ENCODE measurements at regions not wholly inside any gene's neighbourhood (a gene's known extent, or its start where the extent isn't known, plus 50 kb on each side); places are given as distances from the start of the nearest gene placed in this dataset.

GRCh38 chr16:86117756-86118155 is 218.8 kb downstream of the IRF8 start:
- no peak for DNase-seq (ENCODE audit: low read depth)

DNA sequence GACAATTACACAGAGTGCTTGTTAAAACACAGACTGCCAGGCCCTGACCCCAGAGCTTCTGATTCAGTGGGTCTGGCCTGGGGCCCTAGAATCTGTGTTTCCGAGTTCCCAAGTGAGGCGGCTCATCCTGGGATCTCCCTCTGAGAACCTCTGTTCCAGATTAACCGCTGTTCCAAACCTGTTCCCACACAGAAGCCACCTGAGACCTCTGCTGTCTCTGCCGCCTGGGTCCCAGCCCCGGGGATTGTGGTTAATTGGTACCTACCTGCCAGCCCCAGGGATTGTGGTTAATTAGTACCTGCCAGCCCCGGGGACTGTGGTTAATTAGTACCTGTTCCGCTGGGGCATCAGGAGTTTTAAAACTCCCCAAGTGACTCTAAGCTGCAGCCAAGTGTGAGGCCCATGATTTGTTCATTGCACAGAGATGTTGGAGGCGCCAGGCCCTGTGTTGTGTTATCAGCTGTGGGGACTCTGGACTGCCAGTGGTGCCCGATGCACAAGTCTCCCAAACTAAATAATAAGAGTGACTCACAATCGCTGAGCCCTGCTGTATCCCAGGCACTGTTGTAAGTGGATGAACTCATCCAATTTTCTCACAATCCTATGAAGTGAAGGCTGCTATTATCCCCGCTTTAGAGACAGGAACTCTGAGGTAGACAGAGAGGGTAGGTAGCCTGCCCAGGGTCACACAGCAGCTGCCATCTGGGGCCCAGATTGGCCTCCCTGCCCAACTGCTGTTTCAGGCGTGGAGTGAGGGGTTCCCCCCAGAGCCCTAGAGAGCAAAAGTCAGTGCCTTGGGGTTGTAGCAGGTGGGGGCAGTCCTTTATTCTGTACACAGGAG is 219.7 kb downstream of the IRF8 start:
- DNase-seq (ENCODE audit: low read depth), result no peak

DNA sequence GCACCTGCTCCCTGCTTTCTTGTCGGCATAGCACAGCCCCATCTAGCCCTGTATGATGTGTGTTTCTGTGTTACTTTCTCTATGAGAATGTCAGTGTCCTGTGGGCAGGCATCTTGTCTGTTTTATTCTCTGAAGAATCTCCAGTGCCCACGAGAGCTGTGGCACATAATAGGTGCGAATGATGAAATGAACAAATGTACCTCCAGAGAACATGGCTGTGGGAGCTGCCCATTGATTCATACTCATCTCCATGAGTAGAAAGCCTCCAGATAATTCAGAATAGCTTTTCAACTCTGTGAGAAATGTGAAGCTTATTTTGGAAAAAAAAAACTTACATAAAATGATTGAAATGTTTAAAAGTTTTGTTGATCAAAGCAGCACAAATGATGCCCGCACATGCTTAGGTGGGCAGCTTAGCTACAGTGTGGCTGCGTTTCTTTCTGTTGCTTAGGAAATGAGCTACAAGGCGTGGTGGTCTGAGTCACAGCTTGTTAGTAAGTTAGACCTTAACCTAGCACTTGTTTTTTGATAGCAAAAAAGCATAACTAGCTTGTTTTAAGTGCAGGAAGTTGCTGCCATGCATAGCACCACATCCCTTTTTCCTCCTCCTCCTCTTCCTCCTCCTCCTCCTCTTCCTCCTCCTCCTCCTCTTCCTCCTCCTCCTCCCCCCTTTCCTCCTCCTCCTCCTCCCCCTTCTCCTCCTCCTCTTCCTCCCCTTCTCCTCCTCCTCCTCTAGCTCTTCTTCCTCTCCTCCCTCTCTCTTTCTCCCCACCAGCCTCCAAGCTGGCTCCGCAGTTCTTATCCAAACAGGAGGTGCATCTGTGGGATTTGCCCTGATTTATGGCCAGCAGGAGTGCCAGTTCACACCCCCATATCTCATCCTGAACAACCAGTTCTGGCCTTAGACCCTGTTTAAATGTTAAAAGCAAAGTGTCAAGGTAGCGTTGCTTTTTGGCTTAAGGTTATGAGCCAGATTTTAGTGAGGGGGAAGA is 221.5 kb downstream of the IRF8 start:
- DNase-seq (ENCODE audit: low read depth), result no peak

DNA sequence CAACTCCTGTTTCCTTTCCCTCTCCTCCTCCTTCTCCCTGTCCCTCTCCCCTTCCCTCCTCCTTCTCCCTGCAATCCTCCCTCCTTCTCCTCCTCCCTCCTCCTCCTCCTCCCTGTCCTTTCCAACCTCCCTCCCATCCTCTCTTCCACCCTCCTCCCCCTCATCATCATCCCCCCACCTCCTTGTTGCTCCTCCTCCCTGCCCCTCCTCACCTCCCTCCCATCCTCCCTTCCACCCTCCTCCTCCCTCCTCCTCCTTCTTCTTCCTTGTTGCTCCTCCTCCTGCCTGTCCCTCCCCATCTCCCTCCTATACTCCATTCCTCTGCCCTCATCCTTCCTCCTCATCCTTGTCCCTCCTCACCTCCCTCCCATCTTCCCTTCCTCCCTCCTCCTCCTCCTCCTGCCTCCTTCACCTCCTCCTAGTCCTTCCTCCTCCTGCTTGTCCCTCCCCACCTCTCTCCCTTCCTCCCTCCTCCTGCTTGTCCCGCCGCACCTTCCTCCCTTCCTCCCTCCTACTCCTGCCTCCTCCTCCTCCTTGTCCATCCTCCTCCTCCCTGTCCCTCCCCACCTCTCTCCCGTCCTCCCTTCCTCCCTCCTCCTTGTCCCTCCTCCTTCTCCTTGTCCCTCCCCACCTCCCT is 222.5 kb downstream of the IRF8 start:
- DNase-seq (ENCODE audit: low read depth), result no peak

DNA sequence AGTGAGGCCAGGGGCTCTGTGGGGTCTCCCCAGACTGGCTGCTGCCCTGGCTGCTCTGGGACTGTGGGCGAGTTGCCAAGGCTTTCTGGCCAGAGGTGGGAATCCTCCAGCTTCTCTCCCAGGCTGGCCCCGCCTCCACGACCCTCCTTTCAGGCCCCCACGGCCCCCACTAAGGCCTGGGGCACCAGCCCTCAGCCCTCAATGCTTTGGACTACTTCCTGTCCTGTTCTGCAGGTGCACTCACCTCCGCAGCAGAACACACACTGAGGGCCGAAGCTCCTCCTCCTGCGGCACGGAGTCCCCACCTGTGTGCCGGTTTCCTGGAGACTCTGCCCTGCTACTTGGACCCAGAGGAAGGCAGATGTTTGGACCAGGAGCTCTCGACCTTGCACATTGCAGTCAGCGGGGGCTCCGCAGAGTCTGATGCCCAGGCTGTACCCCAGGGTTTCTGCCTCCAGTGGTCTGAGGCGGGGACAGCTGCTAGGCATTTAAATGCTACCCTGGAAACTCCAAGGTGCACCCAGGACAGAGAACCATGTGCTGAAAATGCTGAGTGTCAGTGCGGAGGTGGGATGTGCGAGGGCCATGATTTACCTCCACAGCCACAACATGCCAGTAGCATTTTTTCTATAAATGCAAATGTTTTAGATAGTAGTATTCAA is 223.8 kb downstream of the IRF8 start:
- no peak for DNase-seq (ENCODE audit: low read depth)

- DNase-seq (ENCODE audit: low read depth), result no peak
Measured at GRCh38 chr16:86124321-86124720, 225.4 kb downstream of the IRF8 start.

DNA sequence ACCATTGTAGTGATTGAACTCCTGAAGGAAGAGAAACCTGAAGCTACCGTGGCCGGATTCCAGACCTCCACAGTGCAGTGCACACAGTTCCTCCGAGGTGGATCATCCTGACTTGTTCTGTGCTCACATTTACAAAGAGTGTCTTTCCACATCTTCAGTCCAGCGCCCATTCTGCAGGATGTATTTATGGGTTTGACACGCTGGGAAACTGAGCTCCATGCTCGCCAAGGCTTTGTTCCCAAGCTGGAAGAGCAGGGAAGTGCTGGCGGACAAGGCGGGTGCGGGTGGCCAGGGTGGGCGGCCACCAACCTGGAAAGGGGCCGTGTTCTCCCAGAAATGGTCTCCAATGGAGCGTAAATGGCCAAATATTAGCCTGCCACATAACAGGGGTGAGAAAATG is 227.9 kb downstream of the IRF8 start:
- no peak for DNase-seq (ENCODE audit: low read depth)

DNA sequence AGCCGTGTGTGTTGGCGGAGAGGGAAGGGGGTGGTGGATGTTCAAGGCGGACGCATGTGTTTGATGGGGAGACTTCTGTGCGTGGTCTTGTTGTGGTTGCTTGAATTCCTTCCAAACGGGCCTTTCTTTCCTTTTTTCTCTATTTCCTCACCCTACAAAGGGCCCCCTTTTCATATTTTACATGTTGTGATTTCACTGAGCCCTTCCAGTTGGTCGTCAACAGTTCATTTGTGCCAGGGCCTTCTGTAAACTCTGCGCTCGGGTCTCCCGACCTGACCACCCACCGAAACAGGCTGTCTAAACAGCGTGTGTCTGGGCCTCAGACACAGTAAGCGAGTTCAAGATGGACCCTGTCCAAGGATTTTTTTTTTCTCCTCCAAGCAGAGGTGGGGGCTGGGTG is 228.4 kb downstream of the IRF8 start:
- no peak for DNase-seq (ENCODE audit: low read depth)

- no peak for DNase-seq (ENCODE audit: low read depth)
Measured at GRCh38 chr16:86128246-86128645, 229.3 kb downstream of the IRF8 start.

- no peak for DNase-seq (ENCODE audit: low read depth)
Measured at GRCh38 chr16:86129541-86129940, 230.6 kb downstream of the IRF8 start.

- no peak for DNase-seq (ENCODE audit: low read depth)
Measured at GRCh38 chr16:86133377-86133776, 234.4 kb downstream of the IRF8 start.

GRCh38 chr16:86133847-86134375 is 234.9 kb downstream of the IRF8 start:
- no peak for DNase-seq (ENCODE audit: low read depth)

DNA sequence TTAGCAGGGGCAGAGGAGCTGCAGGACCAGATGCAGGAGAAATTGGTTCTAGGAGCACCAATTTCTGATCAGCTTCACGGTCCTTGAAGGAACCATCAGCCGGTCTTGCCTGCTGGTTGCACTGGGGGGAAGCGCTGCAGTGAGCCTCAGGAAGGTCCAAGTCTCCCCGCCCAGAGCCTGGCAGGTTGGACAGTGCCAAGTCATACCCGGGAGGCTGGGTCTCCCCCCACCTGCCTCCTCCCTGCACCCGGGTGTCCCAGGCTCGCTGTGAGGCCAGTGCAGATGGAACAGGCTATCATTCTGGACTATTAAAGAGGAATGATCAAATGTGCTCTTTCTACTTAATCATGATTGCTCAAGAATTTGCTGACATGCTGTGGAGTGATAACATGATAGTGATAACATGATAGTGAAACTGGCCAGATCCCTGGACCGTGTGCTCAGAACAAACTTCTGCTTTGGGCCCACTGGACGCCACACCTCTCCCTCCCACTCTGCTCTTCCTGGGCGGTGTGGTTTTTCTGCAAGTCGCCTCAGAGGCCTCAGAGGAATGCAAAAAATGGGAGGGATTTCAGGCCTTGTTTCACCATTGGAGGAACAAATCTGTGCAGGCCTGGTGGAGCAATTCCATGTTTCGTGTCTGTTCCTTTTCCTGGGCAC is 236.0 kb downstream of the IRF8 start:
- no peak for DNase-seq (ENCODE audit: low read depth)

GRCh38 chr16:86137359-86137758 is 238.4 kb downstream of the IRF8 start:
- no peak for DNase-seq (ENCODE audit: low read depth)

DNA sequence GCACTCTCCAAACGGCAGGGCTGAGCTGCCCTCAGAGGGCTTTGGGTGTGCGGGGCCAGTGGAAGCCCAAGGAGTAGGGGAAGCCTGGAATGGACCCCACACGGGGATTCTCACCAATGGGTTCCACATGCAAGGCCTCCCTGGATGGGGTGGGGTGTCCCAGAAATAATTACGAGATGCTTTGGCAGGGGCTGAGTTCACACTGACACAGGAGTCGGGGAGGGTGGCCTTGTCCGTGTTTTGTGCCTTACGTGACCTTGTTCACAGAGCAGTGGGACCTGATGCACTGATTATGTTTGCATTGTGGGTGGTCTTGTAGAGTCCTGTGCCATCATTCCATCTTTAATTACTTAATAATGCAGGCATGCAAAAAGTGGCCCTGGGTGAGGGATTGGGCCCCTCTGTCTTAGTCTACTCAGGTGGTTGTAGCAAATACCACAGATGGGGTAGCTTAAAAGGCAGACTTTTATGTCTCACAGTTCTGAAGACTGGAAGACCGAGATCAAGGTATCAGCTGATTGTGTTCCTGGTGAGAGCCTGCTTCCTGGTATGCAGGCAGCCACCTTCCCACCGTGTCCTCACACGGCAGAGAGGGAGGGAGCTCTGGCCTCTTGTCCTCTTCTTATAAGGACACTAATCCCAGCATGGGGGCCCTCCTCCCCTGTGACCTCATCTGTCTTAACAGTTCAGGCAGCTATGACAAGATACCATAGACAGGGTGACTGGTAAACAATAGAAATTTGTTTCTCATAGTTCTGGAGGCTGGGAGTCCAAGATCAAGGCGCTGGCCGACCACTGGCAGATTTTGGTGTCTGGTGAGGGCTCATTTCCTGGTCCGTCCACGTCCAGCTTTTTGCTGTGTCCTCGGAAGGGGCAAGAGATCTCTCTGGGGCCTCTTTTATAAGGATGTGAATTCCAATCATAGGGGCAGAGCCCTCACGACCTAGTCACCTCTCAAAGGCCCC is 239.4 kb downstream of the IRF8 start:
- no peak for DNase-seq (ENCODE audit: low read depth)

- no peak for DNase-seq (ENCODE audit: low read depth)
Measured at GRCh38 chr16:86142801-86143236, 243.9 kb downstream of the IRF8 start.

GRCh38 chr16:86143666-86144065 is 244.7 kb downstream of the IRF8 start:
- DNase-seq (ENCODE audit: low read depth), result no peak

DNA sequence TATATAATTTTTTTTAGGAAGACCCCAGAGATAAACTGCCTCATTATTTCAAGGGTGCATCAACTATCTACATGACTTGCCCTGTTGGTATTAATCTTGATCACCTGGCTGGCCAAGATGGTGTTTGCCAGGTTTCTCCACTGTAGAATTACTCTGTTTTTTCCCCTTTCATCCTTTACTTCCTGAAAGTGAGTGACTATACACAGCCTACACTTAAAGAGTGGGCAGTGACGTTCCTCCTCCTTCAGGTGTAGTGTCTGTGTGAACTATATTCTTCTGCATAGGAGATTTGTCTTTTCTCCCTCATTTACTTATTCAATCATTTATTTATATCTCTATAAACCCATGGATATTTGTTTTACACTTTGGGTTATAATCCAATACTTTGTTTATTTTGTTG is 246.7 kb downstream of the IRF8 start:
- DNase-seq (ENCODE audit: low read depth), result no peak

DNA sequence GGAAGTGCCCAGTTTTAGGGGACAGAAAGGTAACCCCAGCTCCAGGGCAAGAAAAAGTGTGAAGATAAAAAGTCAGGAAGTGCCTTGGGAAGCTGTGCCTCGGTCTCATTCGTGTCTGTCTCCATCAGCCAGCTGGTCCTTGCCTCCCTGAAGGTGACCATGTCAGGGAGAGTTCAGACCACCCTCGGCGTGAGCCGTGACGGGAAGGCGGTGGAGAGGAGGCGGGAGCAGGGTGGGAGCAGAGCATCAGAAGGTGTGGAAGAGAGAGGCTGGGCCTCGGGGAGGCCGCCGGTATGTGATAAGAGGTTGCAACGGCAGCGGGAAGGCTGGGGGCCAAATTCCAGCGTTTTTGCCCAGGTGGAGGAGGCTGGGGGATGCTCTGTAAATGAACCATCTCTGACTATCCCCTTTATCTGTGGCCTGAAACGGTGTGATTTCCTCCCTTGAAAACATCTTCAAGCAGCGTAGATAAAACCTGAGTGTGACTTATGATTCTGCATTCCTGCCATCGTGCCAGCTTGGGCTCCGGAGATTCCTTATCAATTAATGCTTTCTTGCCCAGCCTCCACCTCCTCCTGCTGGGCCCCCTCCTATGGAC is 251.8 kb downstream of the IRF8 start:
- no peak for DNase-seq (ENCODE audit: low read depth)

All from stimulated activated CD8-positive, alpha-beta memory T cell treated with anti-CD3 and anti-CD28 coated beads, Interleukin-15, amount 100 ng/mL, for 24 hours (primary cell).